Umbilical cord (tissue), 1 donor: ENCODE measurements at regions not wholly inside any gene's neighbourhood (a gene's known extent, or its start where the extent isn't known, plus 50 kb on each side); places are given as distances from the start of the nearest gene placed in this dataset.

Experiments
- DNase-seq: peaks from one replicate; pipeline ENCODE4 v3.0.0-alpha.2; 2015; ENCODE audit warnings: low spot score

GRCh38 chr18:23077493-23078256 is 57.6 kb upstream of the CABLES1 start:
- peak; percentile 34 for DNase-seq

- no peak for DNase-seq
Observed at GRCh38 chr18:23085066-23085465, 50.2 kb upstream of the CABLES1 start.
